OCI-LY7 (cell line): ENCODE measurements at regions not wholly inside any gene's neighbourhood (a gene's known extent, or its start where the extent isn't known, plus 50 kb on each side); places are given as distances from the start of the nearest gene placed in this dataset.

Source experiments
- BruUV-seq: library from RNA; stranded (reverse); fragments of 400-500 nt; replicated peaks from 2 replicates; lab custom pipeline; 2021; lab: Mats Ljungman, UMichigan
- CTCF ChIA-PET: fragments of 300-600 bp; sonication (Branson Sonifier 250); formaldehyde crosslinking; loops from one replicate; lab custom pipeline; 2022; ENCODE audit warnings: antibody characterized with exemption; ENCODE audit not compliant: unreplicated experiment; lab: Charles Lee
- POLR2A ChIA-PET: fragments of 300-600 bp; sonication (Branson Sonifier 250); formaldehyde crosslinking; loops from one replicate; lab custom pipeline; 2022; ENCODE audit warnings: antibody characterized with exemption; lab: Charles Lee
- DNase-seq: peaks from one replicate; pipeline ENCODE4 v3.0.0-alpha.2; 2015; ENCODE audit warnings: low spot score
- H2AFZ ChIP-seq: fragments of 200-600 bp; sonication (generic), shearing (Covaris generic); 2 replicates; pipeline ENCODE4 v1.6.1; 2014; ENCODE audit warnings: mild to moderate bottlenecking, antibody characterized with exemption, low read length, moderate library complexity
- H3K27ac ChIP-seq: fragments of 200-600 bp; sonication (generic); 2 replicates; pipeline ENCODE4 v1.5.1; 2014; ENCODE audit warnings: mixed run types, low read depth, mild to moderate bottlenecking, moderate library complexity, low read length, inconsistent platforms; ENCODE audit not compliant: poor library complexity, severe bottlenecking
- H3K36me3 ChIP-seq: fragments of 200-600 bp; sonication (generic); 2 replicates; pipeline ENCODE4 v1.6.1; 2014; ENCODE audit warnings: mild to moderate bottlenecking, antibody characterized with exemption, low read length, moderate library complexity, mixed read lengths; ENCODE audit not compliant: insufficient read depth
- H3K4me1 ChIP-seq: fragments of 200-600 bp; sonication (generic); 2 replicates; pipeline ENCODE4 v1.5.1; 2014; ENCODE audit warnings: mild to moderate bottlenecking, low read length; ENCODE audit not compliant: insufficient read depth, poor library complexity, severe bottlenecking
- H3K4me2 ChIP-seq: fragments of 200-600 bp; sonication (generic); 2 replicates; pipeline ENCODE4 v1.6.1; 2014; ENCODE audit warnings: mild to moderate bottlenecking, low read length
- H3K4me3 ChIP-seq: fragments of 200-600 bp; sonication (generic); 2 replicates; pipeline ENCODE4 v1.5.1; 2014; ENCODE audit warnings: mild to moderate bottlenecking, low read depth, low read length; ENCODE audit not compliant: poor library complexity, severe bottlenecking
- H3K79me2 ChIP-seq: fragments of 200-600 bp; sonication (generic); 2 replicates; pipeline ENCODE4 v1.6.1; 2016; ENCODE audit warnings: low read depth, mild to moderate bottlenecking, low read length, moderate library complexity, mixed read lengths; ENCODE audit not compliant: insufficient read depth
- H3K9me2 ChIP-seq: fragments of 200-600 bp; sonication (generic); 2 replicates; pipeline ENCODE4 v1.6.1; 2016; ENCODE audit warnings: mild to moderate bottlenecking, low read length, mixed read lengths; ENCODE audit not compliant: insufficient read depth
- H3K9me3 ChIP-seq: fragments of 200-600 bp; sonication (generic); 2 replicates; pipeline ENCODE4 v1.6.1; 2014; ENCODE audit warnings: mild to moderate bottlenecking, mixed run types, low read length, mixed read lengths
- H4K20me1 ChIP-seq: fragments of 200-600 bp; sonication (generic); 2 replicates; pipeline ENCODE4 v1.6.1; 2014; ENCODE audit warnings: mild to moderate bottlenecking, antibody characterized with exemption, low read length, moderate library complexity, mixed read lengths; ENCODE audit not compliant: insufficient read depth
- CTCF ChIP-seq: fragments of 200-600 bp; sonication (generic); conservative IDR thresholded peaks from 2 replicates; pipeline ENCODE4 v1.5.1; 2014; ENCODE audit warnings: mild to moderate bottlenecking, antibody characterized with exemption, low read length, moderate library complexity, mixed read lengths
- EZH2phosphoT487 ChIP-seq: fragments of 200-600 bp; sonication (generic); IDR thresholded peaks from 2 replicates; pipeline ENCODE4 v1.6.1; 2018; ENCODE audit warnings: low read depth, borderline replicate concordance, mild to moderate bottlenecking, mixed run types, antibody characterized with exemption, low read length, moderate library complexity, mixed read lengths
- intact Hi-C: fragments of 100-400 bp; cut with micrococcal nuclease; formaldehyde crosslinking; loops from one replicate; pipeline ENCODE4 v1.10.0; 2022; ENCODE audit not compliant: unreplicated experiment

- Histone ChIP-seq H4K20me1 (no peaks in the 10 kb centered on the region), H2AFZ (no peak overlapping the region), H3K9me3 (no peaks in the 10 kb centered on the region), H3K27ac (no peak overlapping the region), H3K79me2 (no peaks in the 10 kb centered on the region), H3K36me3 (no peaks in the 10 kb centered on the region), H3K4me1 (no peaks in the 10 kb centered on the region), H3K4me2 (no peak overlapping the region), H3K4me3 (no peak overlapping the region), H3K9me2 (no peaks in the 10 kb centered on the region)
- no TSS peak for BruUV-seq
- CTCF ChIA-PET: no interaction called here
- TF ChIP-seq CTCF (no peak), EZH2phosphoT487 (no peak)
- DNase-seq: no peak
- POLR2A ChIA-PET: no interaction called here
- intact Hi-C loops: no loop called here
These were observed 204.1 kb downstream of the BCL11B start for GRCh38 chr14:99067927-99068326.

GRCh38 chr14:99069946-99070345, 202.1 kb downstream of the BCL11B start:
- H3K4me1 ChIP-seq: no peaks in the 10 kb centered on the region
- DNase-seq: no peak
- no TSS peak for BruUV-seq

GRCh38 chr14:99072433-99072832, 199.6 kb downstream of the BCL11B start:
- no peak for TF ChIP-seq EZH2phosphoT487
- no peak for TF ChIP-seq CTCF
- H3K4me1 ChIP-seq: no peaks in the 10 kb centered on the region
- no TSS peak for BruUV-seq
- no peaks in the 10 kb centered on the region for H3K36me3 ChIP-seq
- no peaks in the 10 kb centered on the region for H3K9me2 ChIP-seq
- H3K9me3 ChIP-seq: no peaks in the 10 kb centered on the region
- no peak overlapping the region for H3K4me3 ChIP-seq
- DNase-seq: no peak
- intact Hi-C loops: no loop called here
- ChIA-PET CTCF (no interaction called here), POLR2A (no interaction called here)
- no peak overlapping the region for H3K4me2 ChIP-seq
- no peaks in the 10 kb centered on the region for H4K20me1 ChIP-seq
- no peak overlapping the region for H2AFZ ChIP-seq
- no peaks in the 10 kb centered on the region for H3K79me2 ChIP-seq
- no peak overlapping the region for H3K27ac ChIP-seq

More at GRCh38 chr14:99069946-99070345, 202.1 kb downstream of the BCL11B start:
- H3K4me3 ChIP-seq: no peak overlapping the region
- H2AFZ ChIP-seq: no peak overlapping the region
- H3K9me2 ChIP-seq: no peaks in the 10 kb centered on the region
- H3K79me2 ChIP-seq: no peaks in the 10 kb centered on the region
- H3K27ac ChIP-seq: no peak overlapping the region
- no peaks in the 10 kb centered on the region for H4K20me1 ChIP-seq
- no peak overlapping the region for H3K4me2 ChIP-seq
- TF ChIP-seq EZH2phosphoT487: no peak
- TF ChIP-seq CTCF: no peak
- no peaks in the 10 kb centered on the region for H3K36me3 ChIP-seq
- ChIA-PET POLR2A (no interaction called here), CTCF (no interaction called here)
- H3K9me3 ChIP-seq: no peaks in the 10 kb centered on the region
- intact Hi-C loops: no loop called here
